ENCODE measurements at regions not wholly inside any gene's neighbourhood (a gene's known extent, or its start where the extent isn't known, plus 50 kb on each side); places are given as distances from the start of the nearest gene placed in this dataset.

DNA sequence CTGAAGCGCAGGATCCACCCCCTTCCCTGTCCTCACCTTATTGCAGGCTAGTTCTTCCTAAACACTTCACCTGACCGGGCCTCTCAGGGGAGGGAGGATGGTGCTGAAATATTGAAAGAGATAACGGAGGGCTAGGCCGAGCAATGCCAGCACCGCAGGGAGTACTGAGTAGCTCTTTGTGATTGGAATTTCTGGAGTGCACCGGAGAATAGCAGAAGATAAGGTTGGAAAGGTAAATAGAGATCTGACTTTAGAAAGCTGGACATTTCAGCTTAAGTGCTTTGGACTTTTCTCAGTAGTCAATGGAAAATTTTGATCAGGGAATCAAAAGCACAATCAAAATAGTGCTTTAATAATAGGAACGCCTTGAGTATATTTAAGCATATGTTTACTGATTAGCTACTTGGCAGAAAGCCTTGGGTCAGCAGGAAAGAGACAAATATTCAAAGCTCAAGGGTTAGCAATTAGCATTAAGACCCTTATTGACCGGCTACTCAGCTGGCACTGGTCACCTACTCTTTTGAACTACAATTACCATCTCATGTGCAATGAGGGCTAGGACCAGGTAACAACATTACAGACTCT, 142.9 kb upstream of the NDUFV2 start:
- Histone ChIP-seq H3K27ac (peak overlapping the region in 4 of 5 donors; percentile 61 to 71 (median 70)), H3K36me3 (no peaks in the 10 kb centered on the region), H3K27me3 (no peaks in the 10 kb centered on the region), H3K4me3 (no peak overlapping the region), H3K4me1 (peaks cover 12 to 34% (median 23%) of the 10 kb centered on the region in 4 donors), H3K9me3 (no peaks in the 10 kb centered on the region)
- WGBS, 5 donors = 21 to 48% (median 36%) methylated on average over 8 of the region's 8 CpGs
- DNase-seq = peak; percentile 39 to 43
- intact Hi-C loops (cut with DNase I; ENCODE audit: low total_unique reads) = no loop called here
- TF ChIP-seq EP300 (IDR thresholded peaks at IDR 0.05) (no peak), POLR2A (IDR thresholded peaks at IDR 0.05) (no peak), POLR2AphosphoS5 (IDR thresholded peaks at IDR 0.05) (peak in 2 of 3 donors; percentile 32 to 58), CTCF (IDR thresholded peaks at IDR 0.05) (no peak)

- TF ChIP-seq POLR2AphosphoS5 (IDR thresholded peaks at IDR 0.05) (peak in 1 of 3 donors; percentile 12), CTCF (IDR thresholded peaks at IDR 0.05) (no peak), EP300 (IDR thresholded peaks at IDR 0.05) (no peak)
- intact Hi-C loops (cut with DNase I; ENCODE audit: low total_unique reads) = no loop called here
- H3K27ac ChIP-seq = peak overlapping the region in 4 of 5 donors; percentile 21 to 70 (median 65)
- no peaks in the 10 kb centered on the region for H3K9me3 ChIP-seq
- WGBS, 5 donors = 33 to 47% (median 38%) methylated on average over 10 of the region's 10 CpGs
- H3K27me3 ChIP-seq = no peaks in the 10 kb centered on the region
- H3K36me3 ChIP-seq = no peaks in the 10 kb centered on the region
- peaks cover 12 to 34% (median 23%) of the 10 kb centered on the region in 4 donors for H3K4me1 ChIP-seq
- no peak overlapping the region for H3K4me3 ChIP-seq
- DNase-seq = peak in 1 of 2 donors; percentile 51
Observed at GRCh38 chr18:8960740-8961657, 141.5 kb upstream of the NDUFV2 start.

DNA sequence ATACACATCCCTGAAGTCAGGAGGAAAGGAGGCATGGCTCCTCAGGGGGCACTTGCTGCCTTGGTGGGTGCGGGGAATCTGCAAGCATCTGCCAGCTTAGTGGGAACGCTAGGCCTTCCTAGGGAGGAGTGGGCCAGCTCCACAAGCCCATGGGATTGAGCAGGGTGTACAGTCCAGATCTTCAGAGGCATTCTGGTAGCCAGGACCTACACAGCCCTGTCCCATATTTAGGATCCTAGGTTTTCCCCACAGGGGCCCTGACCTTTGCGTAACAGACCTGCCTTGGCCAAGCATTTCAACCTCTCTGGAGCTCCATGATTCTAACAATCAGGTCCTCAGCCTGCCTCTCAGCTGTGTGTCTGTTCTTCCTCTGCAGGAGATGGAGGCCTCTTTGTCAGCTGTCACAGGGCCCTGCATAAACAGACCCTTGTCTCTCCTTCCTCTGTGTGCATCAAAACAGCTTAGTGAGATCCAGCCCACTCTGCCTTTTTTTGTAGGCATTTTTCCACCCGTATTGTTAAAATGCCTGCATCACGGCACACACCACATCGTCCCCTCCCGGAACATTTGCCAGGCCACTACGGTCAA, 140.2 kb upstream of the NDUFV2 start:
- 92 to 95% (median 93%) methylated on average over 8 of the region's 8 CpGs for WGBS, 5 donors
- peaks cover 12 to 34% (median 23%) of the 10 kb centered on the region in 4 donors for H3K4me1 ChIP-seq
- no peak for DNase-seq

More for the DNA sequence above, 140.2 kb upstream of the NDUFV2 start:
- Histone ChIP-seq H3K4me3 (no peak overlapping the region), H3K9me3 (no peaks in the 10 kb centered on the region), H3K27ac (no peak overlapping the region), H3K27me3 (no peaks in the 10 kb centered on the region), H3K36me3 (no peaks in the 10 kb centered on the region)
- TF ChIP-seq POLR2A (IDR thresholded peaks at IDR 0.05) = no peak
- no peak for TF ChIP-seq CTCF (IDR thresholded peaks at IDR 0.05)
- no peak for TF ChIP-seq POLR2AphosphoS5 (IDR thresholded peaks at IDR 0.05)
- TF ChIP-seq EP300 (IDR thresholded peaks at IDR 0.05) = no peak
- intact Hi-C loops (cut with DNase I; ENCODE audit: low total_unique reads) = no loop called here
